ENCODE measurements at regions not wholly inside any gene's neighbourhood (a gene's known extent, or its start where the extent isn't known, plus 50 kb on each side); places are given as distances from the start of the nearest gene placed in this dataset.

- TF ChIP-seq CTCF (IDR thresholded peaks at IDR 0.05; ENCODE audit: insufficient read depth, low read depth, low read length, missing control alignments) = no peak
- H3K4me3 ChIP-seq (ENCODE audit: low read length) = no peak overlapping the region
- peak; percentile 26 for DNase-seq (ENCODE audit: low read depth)
These were observed 68.7 kb downstream of the RHOB start for GRCh38 chr2:20515290-20516220.

GRCh38 chr2:20516291-20516645 lies 69.4 kb downstream of the RHOB start:
- DNase-seq (ENCODE audit: low read depth) = no peak
- H3K4me3 ChIP-seq (ENCODE audit: low read length) = no peak overlapping the region
- TF ChIP-seq CTCF (IDR thresholded peaks at IDR 0.05; ENCODE audit: insufficient read depth, low read depth, low read length, missing control alignments) = no peak

- no peak overlapping the region for H3K4me3 ChIP-seq (ENCODE audit: low read length)
- DNase-seq (ENCODE audit: low read depth) = no peak
- no peak for TF ChIP-seq CTCF (IDR thresholded peaks at IDR 0.05; ENCODE audit: insufficient read depth, low read depth, low read length, missing control alignments)
These were observed 69.9 kb downstream of the RHOB start for GRCh38 chr2:20516646-20517341.

GRCh38 chr2:20519309-20519708 lies 72.4 kb downstream of the RHOB start:
- no peak overlapping the region for H3K4me3 ChIP-seq (ENCODE audit: low read length)
- TF ChIP-seq CTCF (IDR thresholded peaks at IDR 0.05; ENCODE audit: insufficient read depth, low read depth, low read length, missing control alignments) = no peak
- DNase-seq (ENCODE audit: low read depth) = no peak

DNA sequence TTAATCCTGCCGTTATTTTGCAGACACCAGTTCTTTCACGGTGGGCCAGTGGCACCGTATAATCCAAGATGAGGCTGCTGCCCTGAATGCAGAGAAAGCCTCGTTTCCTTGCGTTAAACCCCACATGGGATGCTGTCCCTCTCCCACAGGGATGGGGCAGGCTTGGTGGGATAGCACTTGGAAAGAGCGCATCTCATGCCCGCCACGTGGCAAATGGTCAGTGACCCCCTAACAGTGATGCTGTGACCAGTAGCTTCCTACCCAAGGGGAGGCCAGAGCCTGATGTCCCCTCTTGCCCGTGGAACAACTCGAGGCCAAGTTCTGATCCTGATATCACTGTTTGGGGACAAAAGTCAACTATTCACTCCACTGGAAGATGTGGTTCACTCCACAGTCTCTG lies 73.3 kb downstream of the RHOB start:
- TF ChIP-seq CTCF (IDR thresholded peaks at IDR 0.05; ENCODE audit: insufficient read depth, low read depth, low read length, missing control alignments) = no peak
- no peak for DNase-seq (ENCODE audit: low read depth)

GRCh38 chr2:20521193-20521592 lies 74.3 kb downstream of the RHOB start:
- no peak overlapping the region for H3K4me3 ChIP-seq (ENCODE audit: low read length)
- no peak for DNase-seq (ENCODE audit: low read depth)
- TF ChIP-seq CTCF (IDR thresholded peaks at IDR 0.05; ENCODE audit: insufficient read depth, low read depth, low read length, missing control alignments) = no peak

More for the DNA sequence above, 73.3 kb downstream of the RHOB start:
- no peak overlapping the region for H3K4me3 ChIP-seq (ENCODE audit: low read length)
